Gastroesophageal sphincter (tissue), 2 donors: ENCODE measurements at regions not wholly inside any gene's neighbourhood (a gene's known extent, or its start where the extent isn't known, plus 50 kb on each side); places are given as distances from the start of the nearest gene placed in this dataset.

Source experiments
- EP300 ChIP-seq: sonication (generic); formaldehyde crosslinking; IDR thresholded peaks from one replicate; pipeline ENCODE4 v1.6.1; 2017; ENCODE audit warnings: antibody characterized with exemption, mild to moderate bottlenecking
- POLR2A ChIP-seq, 2 donors: fragments of 450-650 bp; IDR thresholded peaks; one replicate each; pipeline ENCODE4 v1.6.1; 2017; ENCODE audit warnings: antibody characterized with exemption in 2 of 2, mild to moderate bottlenecking in 2 of 2, moderate library complexity in 1 of 2

DNA sequence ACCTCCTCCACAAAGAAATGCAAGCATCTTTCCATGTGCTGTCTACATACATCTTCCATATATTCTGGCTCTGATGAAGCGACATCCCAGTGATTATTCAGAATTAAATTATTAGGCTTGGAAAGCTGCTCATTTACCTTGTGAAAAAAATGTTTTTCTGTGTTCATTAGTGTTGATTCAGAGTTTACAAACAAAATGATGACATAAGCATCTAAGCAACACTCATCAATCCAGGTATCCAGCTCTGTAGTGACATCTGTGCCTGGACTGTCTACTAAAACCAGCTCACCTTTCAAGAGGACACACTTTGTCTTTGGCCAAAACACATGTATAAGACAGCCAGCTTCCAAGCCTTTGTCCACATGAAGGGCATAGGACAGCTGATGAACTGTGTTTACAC is 51.1 kb upstream of the SPATA31C2 start:
- TF ChIP-seq EP300 (no peak), POLR2A (IDR thresholded peaks at IDR 0.05) (no peak)
